Neuron (in vitro differentiated cells): ENCODE measurements at regions not wholly inside any gene's neighbourhood (a gene's known extent, or its start where the extent isn't known, plus 50 kb on each side); places are given as distances from the start of the nearest gene placed in this dataset.
"Not testable (repeated sequence)": the region's sequence is repeated elsewhere in the genome, so short reads cannot be mapped to it uniquely, and the experiment has no call there.

Experiments
- H2AFZ ChIP-seq: one replicate; pipeline ENCODE4 v1.6.1; 2013; ENCODE audit warnings: low read depth, mild to moderate bottlenecking, inconsistent platforms, low read length, moderate library complexity
- H3K27me3 ChIP-seq: one replicate; pipeline ENCODE4 v1.6.1; 2013; ENCODE audit warnings: low read length; ENCODE audit not compliant: insufficient read depth
- H3K36me3 ChIP-seq: one replicate; pipeline ENCODE4 v1.6.1; 2013; ENCODE audit warnings: low read length; ENCODE audit not compliant: insufficient read depth
- H3K4me1 ChIP-seq: one replicate; pipeline ENCODE4 v1.6.1; 2013; ENCODE audit warnings: low read length; ENCODE audit not compliant: insufficient read depth
- H3K4me3 ChIP-seq: 2 replicates; pipeline ENCODE4 v1.5.1; 2013; ENCODE audit warnings: mild to moderate bottlenecking, low read length, moderate library complexity
- H3K9me3 ChIP-seq: one replicate; pipeline ENCODE4 v1.6.1; 2013; ENCODE audit warnings: low read length

GRCh38 chr4:24372881-24373280 is 211.5 kb downstream of the DHX15 start:
- H3K27me3 ChIP-seq: no peaks in the 10 kb centered on the region
- no peaks in the 10 kb centered on the region for H3K36me3 ChIP-seq
- no peaks in the 10 kb centered on the region for H3K4me1 ChIP-seq
- no peak overlapping the region for H2AFZ ChIP-seq
- H3K4me3 ChIP-seq: no peak overlapping the region
- no peaks in the 10 kb centered on the region for H3K9me3 ChIP-seq

GRCh38 chr4:24372341-24372740 is 212.0 kb downstream of the DHX15 start:
- no peak overlapping the region for H2AFZ ChIP-seq
- no peaks in the 10 kb centered on the region for H3K9me3 ChIP-seq

GRCh38 chr4:24370421-24370820 is 213.9 kb downstream of the DHX15 start:
- H3K9me3 ChIP-seq: no peaks in the 10 kb centered on the region
- H3K4me3 ChIP-seq: no peak overlapping the region
- no peaks in the 10 kb centered on the region for H3K36me3 ChIP-seq
- no peaks in the 10 kb centered on the region for H3K27me3 ChIP-seq
- no peaks in the 10 kb centered on the region for H3K4me1 ChIP-seq
- no peak overlapping the region for H2AFZ ChIP-seq

More at GRCh38 chr4:24372341-24372740, 212.0 kb downstream of the DHX15 start:
- no peaks in the 10 kb centered on the region for H3K36me3 ChIP-seq
- no peaks in the 10 kb centered on the region for H3K4me1 ChIP-seq
- no peak overlapping the region for H3K4me3 ChIP-seq
- H3K27me3 ChIP-seq: no peaks in the 10 kb centered on the region

- no peaks in the 10 kb centered on the region for H3K36me3 ChIP-seq
- H2AFZ ChIP-seq: no peak overlapping the region
Observed at GRCh38 chr4:24369507-24370029, 214.8 kb downstream of the DHX15 start.

GRCh38 chr4:24368801-24369200 is 215.6 kb downstream of the DHX15 start:
- Histone ChIP-seq H3K9me3 (no peaks in the 10 kb centered on the region), H3K27me3 (no peaks in the 10 kb centered on the region), H3K4me1 (no peaks in the 10 kb centered on the region), H3K36me3 (no peaks in the 10 kb centered on the region), H2AFZ (no peak overlapping the region), H3K4me3 (no peak overlapping the region)

More at GRCh38 chr4:24369507-24370029, 214.8 kb downstream of the DHX15 start:
- Histone ChIP-seq H3K27me3 (no peaks in the 10 kb centered on the region), H3K9me3 (no peaks in the 10 kb centered on the region), H3K4me1 (no peaks in the 10 kb centered on the region), H3K4me3 (no peak overlapping the region)

GRCh38 chr4:24364852-24365251 is 219.5 kb downstream of the DHX15 start:
- no peak overlapping the region for H2AFZ ChIP-seq
- H3K4me1 ChIP-seq: no peaks in the 10 kb centered on the region
- H3K4me3 ChIP-seq: no peak overlapping the region
- no peaks in the 10 kb centered on the region for H3K9me3 ChIP-seq
- H3K27me3 ChIP-seq: peaks cover 2% of the 10 kb centered on the region
- no peaks in the 10 kb centered on the region for H3K36me3 ChIP-seq

- Histone ChIP-seq H3K9me3 (no peaks in the 10 kb centered on the region), H2AFZ (no peak overlapping the region), H3K4me3 (no peak overlapping the region), H3K36me3 (no peaks in the 10 kb centered on the region), H3K27me3 (peaks cover 2% of the 10 kb centered on the region), H3K4me1 (no peaks in the 10 kb centered on the region)
Observed at GRCh38 chr4:24364249-24364648, 220.1 kb downstream of the DHX15 start.

GRCh38 chr4:24363751-24364150 is 220.6 kb downstream of the DHX15 start:
- no peaks in the 10 kb centered on the region for H3K36me3 ChIP-seq
- no peaks in the 10 kb centered on the region for H3K9me3 ChIP-seq
- no peak overlapping the region for H2AFZ ChIP-seq
- H3K4me3 ChIP-seq: no peak overlapping the region
- no peaks in the 10 kb centered on the region for H3K4me1 ChIP-seq
- peaks cover 2% of the 10 kb centered on the region for H3K27me3 ChIP-seq

- Histone ChIP-seq H3K4me1 (no peaks in the 10 kb centered on the region), H2AFZ (no peak overlapping the region), H3K27me3 (no peaks in the 10 kb centered on the region), H3K36me3 (no peaks in the 10 kb centered on the region), H3K4me3 (no peak overlapping the region), H3K9me3 (no peaks in the 10 kb centered on the region)
Observed at GRCh38 chr4:24352112-24352511, 232.2 kb downstream of the DHX15 start.

- not testable (repeated sequence) for H3K27me3 ChIP-seq, H3K36me3 ChIP-seq, H3K4me3 ChIP-seq, H2AFZ ChIP-seq, H3K4me1 ChIP-seq, H3K9me3 ChIP-seq
Observed at GRCh38 chr4:24349168-24349996, 235.0 kb downstream of the DHX15 start.

- H3K27me3 ChIP-seq: no peaks in the 10 kb centered on the region
- H3K36me3 ChIP-seq: no peaks in the 10 kb centered on the region
- H3K4me1 ChIP-seq: no peaks in the 10 kb centered on the region
- H3K9me3 ChIP-seq: no peaks in the 10 kb centered on the region
- H2AFZ ChIP-seq: no peak overlapping the region
- H3K4me3 ChIP-seq: no peak overlapping the region
Observed at GRCh38 chr4:24339260-24339659, 245.1 kb downstream of the DHX15 start.

- H3K9me3 ChIP-seq: no peaks in the 10 kb centered on the region
- H3K27me3 ChIP-seq: no peaks in the 10 kb centered on the region
- no peak overlapping the region for H2AFZ ChIP-seq
- no peaks in the 10 kb centered on the region for H3K4me1 ChIP-seq
- H3K36me3 ChIP-seq: no peaks in the 10 kb centered on the region
- no peak overlapping the region for H3K4me3 ChIP-seq
Observed at GRCh38 chr4:24337451-24338190, 246.7 kb downstream of the DHX15 start.

GRCh38 chr4:24335616-24336015 is 248.7 kb downstream of the DHX15 start:
- H3K4me3 ChIP-seq: no peak overlapping the region
- no peaks in the 10 kb centered on the region for H3K36me3 ChIP-seq
- H3K9me3 ChIP-seq: no peaks in the 10 kb centered on the region
- no peaks in the 10 kb centered on the region for H3K27me3 ChIP-seq
- H2AFZ ChIP-seq: no peak overlapping the region
- no peaks in the 10 kb centered on the region for H3K4me1 ChIP-seq
